ENCODE measurements at regions not wholly inside any gene's neighbourhood (a gene's known extent, or its start where the extent isn't known, plus 50 kb on each side); places are given as distances from the start of the nearest gene placed in this dataset.

DNA sequence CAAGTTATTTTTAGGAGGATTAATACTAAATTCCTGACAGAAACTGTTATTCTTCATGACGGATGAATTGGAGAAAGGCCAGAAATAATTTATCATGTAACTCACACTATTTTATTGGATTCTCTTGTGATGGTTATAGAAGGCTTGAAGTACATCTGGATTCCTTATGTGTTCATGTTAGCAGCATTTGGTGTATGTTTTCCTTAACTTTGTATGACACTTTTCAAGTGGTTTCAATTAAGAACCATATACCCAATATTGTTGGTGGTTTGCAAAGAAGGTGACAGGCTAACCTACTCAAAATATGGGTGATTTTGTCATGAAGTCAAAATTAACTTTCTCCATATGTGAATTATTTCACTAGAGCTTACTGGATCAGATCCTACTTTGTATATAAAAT lies 532.2 kb upstream of the CNTNAP2 start:
- no peak for DNase-seq (ENCODE audit: insufficient read length, low spot score)
- FAIRE-seq = no peak
- no peak for TF ChIP-seq POLR2A (IDR thresholded peaks at IDR 0.05; ENCODE audit: low read depth, low read length)

- no peak for FAIRE-seq
- no peak for TF ChIP-seq POLR2A (IDR thresholded peaks at IDR 0.05; ENCODE audit: low read depth, low read length)
- no peak for DNase-seq (ENCODE audit: insufficient read length, low spot score)
Measured at GRCh38 chr7:145582742-145583303, 533.8 kb upstream of the CNTNAP2 start.

DNA sequence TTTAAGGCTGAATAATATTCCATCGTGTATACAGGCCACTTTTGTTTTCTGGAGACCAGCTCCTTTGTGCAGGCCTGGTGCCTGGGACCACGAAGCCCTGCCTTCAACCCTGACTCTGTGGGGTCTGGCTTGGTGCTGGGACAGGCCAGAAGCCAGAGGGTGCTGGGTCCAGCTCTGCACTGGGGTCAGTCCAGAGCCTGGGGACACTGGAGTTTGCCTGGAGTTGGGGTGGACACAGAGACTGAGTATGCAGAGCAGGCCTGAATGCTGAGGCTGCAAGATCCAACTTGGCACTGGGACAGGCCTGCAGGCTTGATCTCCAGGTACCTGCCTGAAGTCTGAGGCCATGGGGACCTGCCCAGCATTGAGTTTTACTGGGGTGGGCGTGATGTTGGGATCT lies 558.8 kb upstream of the CNTNAP2 start:
- FAIRE-seq (no peak), DNase-seq (ENCODE audit: insufficient read length, low spot score) (no peak)
- no peak for TF ChIP-seq POLR2A (IDR thresholded peaks at IDR 0.05; ENCODE audit: low read depth, low read length)

DNA sequence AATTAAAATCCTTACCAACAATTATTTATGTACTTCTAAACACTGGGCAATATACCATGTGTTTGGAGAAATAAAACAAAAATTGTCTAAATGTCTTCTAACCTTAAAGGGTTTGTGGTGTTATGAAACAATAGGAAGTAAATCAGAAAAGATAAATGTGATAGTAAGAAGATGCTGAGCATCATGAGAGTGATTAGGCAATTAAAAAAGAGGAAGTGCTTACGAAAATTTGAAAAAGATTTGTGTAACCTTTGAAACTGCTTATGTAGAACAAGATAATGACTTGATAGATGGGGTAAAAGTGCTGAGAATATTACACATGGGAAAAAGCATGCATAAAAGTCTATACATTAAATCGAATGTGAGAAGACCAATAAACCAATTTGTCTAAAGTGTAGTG lies 573.4 kb upstream of the CNTNAP2 start:
- FAIRE-seq (no peak), DNase-seq (ENCODE audit: insufficient read length, low spot score) (no peak)

GRCh38 chr7:145539910-145540309 lies 576.7 kb upstream of the CNTNAP2 start:
- no peak for FAIRE-seq

More for the DNA sequence above, 573.4 kb upstream of the CNTNAP2 start:
- no peak for TF ChIP-seq POLR2A (IDR thresholded peaks at IDR 0.05; ENCODE audit: low read depth, low read length)

DNA sequence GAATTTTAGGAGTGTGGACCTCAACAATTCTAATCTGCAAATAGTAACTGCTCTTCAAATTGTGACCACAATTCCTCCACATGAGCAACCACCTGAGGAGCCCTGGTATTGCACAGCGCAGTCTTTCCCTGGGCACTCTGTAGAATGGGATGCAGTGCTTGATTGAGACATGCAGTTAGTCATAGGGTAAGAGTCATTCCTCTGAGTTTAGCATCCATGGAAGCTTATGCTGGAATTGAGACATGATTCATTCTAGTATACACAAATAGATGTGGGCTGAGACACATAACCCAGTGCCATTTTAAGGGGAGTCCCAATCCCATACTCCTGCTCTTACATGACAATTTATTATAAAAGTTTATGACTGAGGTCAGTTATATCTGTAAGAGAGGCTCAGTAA lies 582.3 kb upstream of the CNTNAP2 start:
- FAIRE-seq (no peak), DNase-seq (ENCODE audit: insufficient read length, low spot score) (no peak)
- no peak for TF ChIP-seq POLR2A (IDR thresholded peaks at IDR 0.05; ENCODE audit: low read depth, low read length)

More at GRCh38 chr7:145539910-145540309, 576.7 kb upstream of the CNTNAP2 start:
- TF ChIP-seq POLR2A (IDR thresholded peaks at IDR 0.05; ENCODE audit: low read depth, low read length) = no peak
- DNase-seq (ENCODE audit: insufficient read length, low spot score) = no peak

- no peak for TF ChIP-seq POLR2A (IDR thresholded peaks at IDR 0.05; ENCODE audit: low read depth, low read length)
- no peak for FAIRE-seq
- DNase-seq (ENCODE audit: insufficient read length, low spot score) = no peak
Measured at GRCh38 chr7:145520284-145520683, 596.3 kb upstream of the CNTNAP2 start.

- FAIRE-seq = no peak
- no peak for DNase-seq (ENCODE audit: insufficient read length, low spot score)
- no peak for TF ChIP-seq POLR2A (IDR thresholded peaks at IDR 0.05; ENCODE audit: low read depth, low read length)
Measured at GRCh38 chr7:145511004-145511403, 605.6 kb upstream of the CNTNAP2 start.

GRCh38 chr7:145497911-145498525 lies 618.6 kb upstream of the CNTNAP2 start:
- no peak for DNase-seq (ENCODE audit: insufficient read length, low spot score)
- no peak for TF ChIP-seq POLR2A (IDR thresholded peaks at IDR 0.05; ENCODE audit: low read depth, low read length)
- FAIRE-seq = no peak

DNA sequence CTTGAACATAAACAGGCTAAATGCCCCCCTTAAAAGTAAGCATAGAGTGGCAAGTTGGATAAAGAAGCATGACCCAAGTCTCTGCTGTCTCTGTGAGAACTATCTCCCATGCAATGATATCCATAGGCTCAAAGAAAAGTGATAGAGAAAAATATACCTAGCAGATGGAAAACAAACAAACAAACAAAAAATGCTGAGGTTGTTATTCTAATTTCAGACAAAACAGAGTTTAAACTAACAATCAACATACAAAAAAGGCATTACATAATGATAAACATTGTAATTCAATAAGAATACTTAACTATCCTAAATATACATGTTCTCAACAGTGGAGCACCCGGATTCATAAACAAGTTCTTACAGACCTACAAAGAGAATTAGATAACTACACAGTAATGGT lies 626.2 kb upstream of the CNTNAP2 start:
- no peak for DNase-seq (ENCODE audit: insufficient read length, low spot score)
- FAIRE-seq = no peak
- TF ChIP-seq POLR2A (IDR thresholded peaks at IDR 0.05; ENCODE audit: low read depth, low read length) = no peak

GRCh38 chr7:145489609-145490008 lies 627.0 kb upstream of the CNTNAP2 start:
- DNase-seq (ENCODE audit: insufficient read length, low spot score) (no peak), FAIRE-seq (no peak)
- TF ChIP-seq POLR2A (IDR thresholded peaks at IDR 0.05; ENCODE audit: low read depth, low read length) = no peak

- no peak for TF ChIP-seq POLR2A (IDR thresholded peaks at IDR 0.05; ENCODE audit: low read depth, low read length)
- DNase-seq (ENCODE audit: insufficient read length, low spot score) (no peak), FAIRE-seq (no peak)
Measured at GRCh38 chr7:145488816-145489215, 627.8 kb upstream of the CNTNAP2 start.

DNA sequence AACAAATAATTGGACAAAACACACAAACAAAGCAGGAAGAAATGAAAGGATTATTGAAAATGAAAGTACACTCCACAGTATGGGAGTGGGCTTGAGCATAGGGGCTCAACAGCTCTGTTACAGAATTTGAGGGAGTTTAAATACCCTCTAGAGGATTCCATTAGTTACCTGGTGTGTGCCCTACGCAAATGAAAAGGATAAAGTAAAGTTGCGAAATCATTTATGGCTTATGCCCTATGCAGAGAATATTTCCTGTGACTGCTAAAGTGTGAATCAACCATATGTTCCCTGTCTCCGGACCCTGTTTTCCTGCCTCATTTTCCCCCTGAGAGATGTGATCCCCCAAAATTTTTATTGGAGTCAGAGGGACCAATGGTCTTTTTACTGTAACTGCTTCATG lies 634.6 kb upstream of the CNTNAP2 start:
- TF ChIP-seq POLR2A (IDR thresholded peaks at IDR 0.05; ENCODE audit: low read depth, low read length) = no peak
- FAIRE-seq (no peak), DNase-seq (ENCODE audit: insufficient read length, low spot score) (no peak)

GRCh38 chr7:145478541-145478940 lies 638.1 kb upstream of the CNTNAP2 start:
- DNase-seq (ENCODE audit: insufficient read length, low spot score) = no peak
- no peak for FAIRE-seq

GRCh38 chr7:145474009-145474686 lies 638.3 kb upstream of the TPK1 start:
- TF ChIP-seq POLR2A (IDR thresholded peaks at IDR 0.05; ENCODE audit: low read depth, low read length) = no peak
- DNase-seq (ENCODE audit: insufficient read length, low spot score) = no peak
- no peak for FAIRE-seq

More at GRCh38 chr7:145478541-145478940, 638.1 kb upstream of the CNTNAP2 start:
- TF ChIP-seq POLR2A (IDR thresholded peaks at IDR 0.05; ENCODE audit: low read depth, low read length) = no peak

Data from H54 (cell line).